Heart right ventricle (tissue), 16 donors: ENCODE measurements at regions not wholly inside any gene's neighbourhood (a gene's known extent, or its start where the extent isn't known, plus 50 kb on each side); places are given as distances from the start of the nearest gene placed in this dataset.

Experiments
- ATAC-seq, 8 donors: fragments of 200-7000 bp; cut with Tn5 transposase; one replicate each; pipeline ENCODE4 v1.9.1; 2020; ENCODE audit warnings: mild to moderate bottlenecking in 8 of 8, moderate library complexity in 8 of 8, moderate number of reproducible peaks in 1 of 8
- DNase-seq, 2 donors: peaks; one replicate each; pipeline ENCODE4 v3.0.0-alpha.2; 2020
- H3K27ac ChIP-seq, 10 donors: fragments of 200-600 bp; sonication (generic) in 2 of 10; one replicate each; pipeline versions ENCODE4 v1.5.0 to v1.8.0; 2020 to 2022; ENCODE audit warnings: mild to moderate bottlenecking in 3 of 10
- H3K27me3 ChIP-seq, 7 donors: fragments of 200-600 bp; one replicate each; pipeline ENCODE4 v1.8.0; 2021 to 2022; ENCODE audit warnings: mild to moderate bottlenecking in 2 of 7
- H3K36me3 ChIP-seq, 9 donors: fragments of 200-600 bp; sonication (generic) in 1 of 9; one replicate each; pipeline versions ENCODE4 v1.5.0 to v1.8.0; 2020 to 2022; ENCODE audit warnings: mild to moderate bottlenecking in 2 of 9
- H3K4me1 ChIP-seq, 9 donors: fragments of 200-600 bp; sonication (generic) in 1 of 9; one replicate each; pipeline versions ENCODE4 v1.5.0 to v1.8.0; 2020 to 2022; ENCODE audit warnings: mild to moderate bottlenecking in 4 of 9
- H3K4me3 ChIP-seq, 10 donors: fragments of 200-600 bp; sonication (generic) in 2 of 10; one replicate each; pipeline versions ENCODE4 v1.5.0 to v1.8.0; 2020 to 2022; ENCODE audit warnings: mild to moderate bottlenecking in 7 of 10, moderate library complexity in 2 of 10
- H3K9me3 ChIP-seq, 11 donors: fragments of 200-600 bp in 10 of 11; sonication (generic) in 2 of 11; one replicate each; pipeline versions ENCODE4 v1.5.0 to v1.8.0; 2013 to 2022; ENCODE audit warnings: mild to moderate bottlenecking in 2 of 11, control low read depth in 1 of 11, moderate library complexity in 1 of 11
- WGBS, 2 donors: extraction: QIAGEN DNeasy Blood & Tissue Kit; methylation state at CpG; one replicate each; pipeline ENCODE4 v1.1.7; 2013; ENCODE audit warnings: inconsistent platforms in 1 of 2; 5-methylcytosine and 5-hydroxymethylcytosine counted together
- intact Hi-C, 10 donors: fragments of 100-400 bp; cut with DNase I; formaldehyde crosslinking; loops; one replicate each; pipeline versions ENCODE4 v1.11.1 to v1.14.2; 2022
- TF ChIP-seq, protein P1 (sequence below), 9 donors: fragments of 200-600 bp; sonication (generic) in 2 of 9; IDR thresholded peaks; one replicate each; pipeline versions ENCODE4 v1.5.0 to v1.8.0; 2021 to 2022; ENCODE audit warnings: antibody characterized with exemption in 9 of 9, mild to moderate bottlenecking in 5 of 9, moderate library complexity in 1 of 9
- donor health status: Arrhythmogenic right ventricular cardiomyopathy.
- donor health status: ischemic (EF 13 %, LVEDD 7.1; RV severe dilation, severe dysfunction).
- donor health status: healthy with polysubstance abuse.
- donor health status: DM: no; HTN: yes; CAD: no.
- donor health status: DM: no; HTN: no; CAD: no.
- donor health status: ischemic (EF 25% LVEDD 6.9; RV normal size, moderate dysfunction).
- donor health status: ischemic (EF 25% LVEDD 5.7; RV mildly dilated, moderate dysfunction).
- donor health status: healthy.
- donor health status: DM: yes; HTN: yes; CAD: no.
- donor health status: Ischemic cardiomyopathy.
- donor health status: ischemic (EF 35%, LVEDD 5.7; RV mildly dilated, moderate dysfunction).
- donor health status: nonischemic (EF 11% LVEDD 7.7; RV severe dilation, severe dysfunction).
- donor health status: DM: yes; HTN: yes; CAD: no.
- donor health status: PGD.
- donor health status: ischemic (EF 29% LVEDD 5.4; RV normal size, mild dysfunction).
- donor health status: nonischemic (EF 23%, LVEDD 6.1; RV moderate dilation, normal function).

DNA sequence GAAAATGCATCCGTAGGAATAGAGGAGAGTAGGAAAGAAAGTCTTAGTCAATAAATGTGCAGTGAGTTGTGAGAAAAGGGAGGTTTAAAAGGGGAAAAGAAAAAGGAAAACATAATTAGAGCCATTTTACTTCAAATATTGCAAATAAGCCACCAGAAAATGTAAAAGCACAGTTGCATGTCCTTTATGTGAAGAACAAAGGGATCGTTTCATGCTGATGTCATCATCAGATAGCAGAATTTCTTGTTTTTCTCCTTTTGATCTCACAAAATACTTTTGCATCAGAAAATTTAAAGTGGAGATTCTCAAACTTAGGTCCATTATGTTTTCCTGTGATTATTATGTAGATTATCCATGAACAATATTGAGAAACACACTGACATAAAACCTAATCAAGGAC is 166.7 kb downstream of the HAO1 start:
- TF ChIP-seq, protein P1, sequence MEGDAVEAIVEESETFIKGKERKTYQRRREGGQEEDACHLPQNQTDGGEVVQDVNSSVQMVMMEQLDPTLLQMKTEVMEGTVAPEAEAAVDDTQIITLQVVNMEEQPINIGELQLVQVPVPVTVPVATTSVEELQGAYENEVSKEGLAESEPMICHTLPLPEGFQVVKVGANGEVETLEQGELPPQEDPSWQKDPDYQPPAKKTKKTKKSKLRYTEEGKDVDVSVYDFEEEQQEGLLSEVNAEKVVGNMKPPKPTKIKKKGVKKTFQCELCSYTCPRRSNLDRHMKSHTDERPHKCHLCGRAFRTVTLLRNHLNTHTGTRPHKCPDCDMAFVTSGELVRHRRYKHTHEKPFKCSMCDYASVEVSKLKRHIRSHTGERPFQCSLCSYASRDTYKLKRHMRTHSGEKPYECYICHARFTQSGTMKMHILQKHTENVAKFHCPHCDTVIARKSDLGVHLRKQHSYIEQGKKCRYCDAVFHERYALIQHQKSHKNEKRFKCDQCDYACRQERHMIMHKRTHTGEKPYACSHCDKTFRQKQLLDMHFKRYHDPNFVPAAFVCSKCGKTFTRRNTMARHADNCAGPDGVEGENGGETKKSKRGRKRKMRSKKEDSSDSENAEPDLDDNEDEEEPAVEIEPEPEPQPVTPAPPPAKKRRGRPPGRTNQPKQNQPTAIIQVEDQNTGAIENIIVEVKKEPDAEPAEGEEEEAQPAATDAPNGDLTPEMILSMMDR (IDR thresholded peaks at IDR 0.05), result no peak
- DNase-seq (no peak), ATAC-seq (no peak)
- Histone ChIP-seq H3K9me3 (peaks cover 0 to 13% (median 0%) of the 10 kb centered on the region in 11 donors), H3K4me1 (peaks cover 0 to 10% (median 0%) of the 10 kb centered on the region in 9 donors), H3K27ac (no peak overlapping the region), H3K27me3 (no peaks in the 10 kb centered on the region), H3K4me3 (no peak overlapping the region), H3K36me3 (no peaks in the 10 kb centered on the region)
- intact Hi-C loops, result no loop called here
- WGBS, 2 donors, result 78 to 79% methylated on average over 2 of the region's 2 CpGs

DNA sequence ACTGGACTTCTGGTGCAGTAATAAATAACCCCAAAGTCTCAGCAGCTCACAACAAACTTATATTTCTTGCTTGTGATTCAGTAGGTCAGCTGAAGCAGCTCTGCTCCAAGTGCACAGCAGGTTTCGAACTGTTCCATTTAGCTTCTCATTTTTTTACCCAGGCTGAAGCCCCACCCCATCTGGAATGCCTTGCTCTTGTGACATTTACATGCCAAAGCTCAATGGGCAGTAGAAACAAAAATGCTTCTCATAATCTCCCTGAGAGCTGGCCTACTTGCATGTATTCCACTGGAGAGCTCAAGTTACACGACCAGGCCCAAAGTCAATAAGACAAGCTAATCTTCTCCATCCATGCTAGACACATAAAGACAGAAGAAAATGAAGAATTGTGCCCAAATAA is 165.2 kb downstream of the HAO1 start:
- DNase-seq (peak in 1 of 2 donors; percentile 4), ATAC-seq (peak in 1 of 8 donors; percentile 57)
- H3K27ac ChIP-seq, result no peak overlapping the region
- TF ChIP-seq, protein P1 (IDR thresholded peaks at IDR 0.05), result no peak
- intact Hi-C loops, result no loop called here
- H3K9me3 ChIP-seq, result peaks cover 0 to 13% (median 0%) of the 10 kb centered on the region in 11 donors
- no peak overlapping the region for H3K4me3 ChIP-seq
- no peaks in the 10 kb centered on the region for H3K27me3 ChIP-seq
- H3K4me1 ChIP-seq, result peaks cover 0 to 10% (median 0%) of the 10 kb centered on the region in 9 donors
- WGBS, 2 donors, result 49 to 71% methylated on average over 2 of the region's 2 CpGs
- H3K36me3 ChIP-seq, result no peaks in the 10 kb centered on the region

DNA sequence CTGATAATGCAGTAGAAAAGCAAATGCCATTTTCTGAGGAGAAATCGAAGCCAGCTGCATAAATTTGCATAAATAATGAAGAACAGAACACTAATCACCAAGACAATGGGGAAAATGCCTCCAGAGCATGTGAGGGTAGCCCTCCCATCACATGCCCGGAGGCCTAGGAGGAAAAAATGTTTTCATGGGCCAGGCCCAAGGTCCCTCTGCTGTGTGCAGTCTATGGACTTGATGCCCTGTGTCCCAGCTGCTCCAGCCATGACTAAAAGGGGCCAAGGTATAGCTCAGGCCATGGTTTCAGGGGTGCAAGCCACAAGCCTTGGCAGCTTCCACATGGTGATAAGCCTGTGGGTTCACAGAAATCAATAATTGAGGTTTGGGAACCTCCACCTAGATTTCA is 164.1 kb downstream of the HAO1 start:
- TF ChIP-seq, protein P1 (IDR thresholded peaks at IDR 0.05), result no peak
- Histone ChIP-seq H3K36me3 (no peaks in the 10 kb centered on the region), H3K27ac (no peak overlapping the region), H3K4me3 (no peak overlapping the region), H3K4me1 (peaks cover 0 to 10% (median 0%) of the 10 kb centered on the region in 9 donors), H3K27me3 (no peaks in the 10 kb centered on the region), H3K9me3 (peaks cover 0 to 13% (median 0%) of the 10 kb centered on the region in 11 donors)
- 60 to 61% methylated on average over 2 of the region's 2 CpGs for WGBS, 2 donors
- DNase-seq, result no peak
- intact Hi-C loops, result no loop called here
- ATAC-seq, result no peak

DNA sequence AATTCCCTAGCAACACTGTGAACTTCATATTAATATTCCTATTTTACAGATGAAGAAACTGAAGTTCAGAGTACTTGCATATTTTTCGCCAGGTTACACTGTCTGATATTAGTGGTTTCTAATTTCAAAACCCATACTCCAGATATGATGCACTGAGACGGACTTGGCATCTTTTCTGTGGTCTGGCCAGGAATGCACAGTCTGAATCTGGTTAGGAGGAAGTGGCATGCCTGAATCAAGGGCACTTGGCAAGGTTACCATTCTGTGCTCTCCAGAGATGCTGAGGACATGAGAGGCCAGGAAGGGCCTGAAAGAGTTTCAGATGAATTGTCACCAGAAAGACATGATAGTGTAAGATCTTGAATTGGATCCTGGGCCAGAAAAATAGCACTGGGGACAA is 150.1 kb downstream of the HAO1 start:
- TF ChIP-seq, protein P1 (IDR thresholded peaks at IDR 0.05), result no peak
- H3K9me3 ChIP-seq, result no peaks in the 10 kb centered on the region
- intact Hi-C loops, result no loop called here
- H3K4me1 ChIP-seq, result no peaks in the 10 kb centered on the region
- no peak for ATAC-seq
- 76 to 80% methylated on average over 2 of the region's 2 CpGs for WGBS, 2 donors
- H3K27ac ChIP-seq, result no peak overlapping the region
- no peak overlapping the region for H3K4me3 ChIP-seq
- H3K27me3 ChIP-seq, result no peaks in the 10 kb centered on the region
- no peaks in the 10 kb centered on the region for H3K36me3 ChIP-seq
- DNase-seq, result no peak
